ENCODE measurements at regions not wholly inside any gene's neighbourhood (a gene's known extent, or its start where the extent isn't known, plus 50 kb on each side); places are given as distances from the start of the nearest gene placed in this dataset.

DNA sequence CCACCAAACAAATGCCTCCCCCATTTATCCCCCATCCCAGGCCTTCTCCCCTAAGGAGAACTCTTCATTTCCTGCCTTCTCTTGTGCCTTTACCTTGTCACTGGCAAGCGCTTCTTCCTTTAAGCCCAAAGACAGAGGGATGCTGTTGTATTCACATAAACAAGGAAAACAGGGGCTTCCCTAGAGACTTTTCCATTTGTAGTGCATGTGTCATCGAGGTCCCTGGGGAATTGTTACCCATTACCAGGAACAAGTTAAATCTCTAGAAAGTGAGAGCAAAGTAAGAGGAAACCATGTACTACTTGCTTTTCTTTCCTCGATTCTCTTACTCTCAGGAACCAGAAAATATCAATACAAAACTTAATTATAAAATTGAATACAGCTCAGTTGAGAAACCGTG, 114.4 kb upstream of the DPT start:
- no peaks in the 10 kb centered on the region for H3K9me1 ChIP-seq (ENCODE audit: control insufficient read depth, extremely low read depth, insufficient read depth, low read length)
- no peaks in the 10 kb centered on the region for H3K36me3 ChIP-seq (ENCODE audit: control insufficient read depth in 2 of 2, extremely low read depth in 1 of 2, insufficient read depth in 2 of 2, low read length in 2 of 2)
- DNase-seq (ENCODE audit: low read depth, low spot score), result no peak
- TF ChIP-seq, protein P1, sequence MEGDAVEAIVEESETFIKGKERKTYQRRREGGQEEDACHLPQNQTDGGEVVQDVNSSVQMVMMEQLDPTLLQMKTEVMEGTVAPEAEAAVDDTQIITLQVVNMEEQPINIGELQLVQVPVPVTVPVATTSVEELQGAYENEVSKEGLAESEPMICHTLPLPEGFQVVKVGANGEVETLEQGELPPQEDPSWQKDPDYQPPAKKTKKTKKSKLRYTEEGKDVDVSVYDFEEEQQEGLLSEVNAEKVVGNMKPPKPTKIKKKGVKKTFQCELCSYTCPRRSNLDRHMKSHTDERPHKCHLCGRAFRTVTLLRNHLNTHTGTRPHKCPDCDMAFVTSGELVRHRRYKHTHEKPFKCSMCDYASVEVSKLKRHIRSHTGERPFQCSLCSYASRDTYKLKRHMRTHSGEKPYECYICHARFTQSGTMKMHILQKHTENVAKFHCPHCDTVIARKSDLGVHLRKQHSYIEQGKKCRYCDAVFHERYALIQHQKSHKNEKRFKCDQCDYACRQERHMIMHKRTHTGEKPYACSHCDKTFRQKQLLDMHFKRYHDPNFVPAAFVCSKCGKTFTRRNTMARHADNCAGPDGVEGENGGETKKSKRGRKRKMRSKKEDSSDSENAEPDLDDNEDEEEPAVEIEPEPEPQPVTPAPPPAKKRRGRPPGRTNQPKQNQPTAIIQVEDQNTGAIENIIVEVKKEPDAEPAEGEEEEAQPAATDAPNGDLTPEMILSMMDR (optimal IDR thresholded peaks at IDR 0.05 in 1 of 3, IDR thresholded peaks at IDR 0.05 in 1 of 3, conservative IDR thresholded peaks at IDR 0.05 in 1 of 3; ENCODE audit: extremely low read depth in 1 of 3, insufficient read depth in 2 of 3, low read length in 3 of 3), result no peak
- TF ChIP-seq EZH2 (IDR thresholded peaks at IDR 0.05; ENCODE audit: low read length), result no peak
- no peak overlapping the region for H2AFZ ChIP-seq (ENCODE audit: control insufficient read depth, low read length)
- H3K79me2 ChIP-seq (ENCODE audit: control insufficient read depth, insufficient read depth, low read length), result no peaks in the 10 kb centered on the region
- no peak overlapping the region for H3K27ac ChIP-seq (ENCODE audit: control insufficient read depth, insufficient read depth, low read length)
- no peaks in the 10 kb centered on the region for H3K4me1 ChIP-seq (ENCODE audit: control insufficient read depth, extremely low read depth, insufficient read depth, low read length)
- no peak overlapping the region for H3K9ac ChIP-seq (ENCODE audit: control insufficient read depth, extremely low read depth, insufficient read depth, low read length)
- no peaks in the 10 kb centered on the region for H4K20me1 ChIP-seq (ENCODE audit: control insufficient read depth, extremely low read depth, insufficient read depth, low read length)
- H3K27me3 ChIP-seq (ENCODE audit: control insufficient read depth, extremely low read depth, insufficient read depth, low read length), result no peaks in the 10 kb centered on the region
- no peaks in the 10 kb centered on the region for H3K9me3 ChIP-seq (ENCODE audit: control insufficient read depth, low read depth, low read length)
- no peak overlapping the region for H3K4me2 ChIP-seq (ENCODE audit: control insufficient read depth, extremely low read depth, insufficient read depth, low read depth, low read length)
- FAIRE-seq, result no peak
- no peak overlapping the region for H3K4me3 ChIP-seq (ENCODE audit: control insufficient read depth in 2 of 3, extremely low read depth in 1 of 3, insufficient read depth in 2 of 3, low read depth in 1 of 3, low read length in 3 of 3)
- dilution Hi-C loops (cut with MboI; ENCODE audit: extremely low pct_ligation_motif_present, low sequenced_read_pairs), result no loop called here

DNA sequence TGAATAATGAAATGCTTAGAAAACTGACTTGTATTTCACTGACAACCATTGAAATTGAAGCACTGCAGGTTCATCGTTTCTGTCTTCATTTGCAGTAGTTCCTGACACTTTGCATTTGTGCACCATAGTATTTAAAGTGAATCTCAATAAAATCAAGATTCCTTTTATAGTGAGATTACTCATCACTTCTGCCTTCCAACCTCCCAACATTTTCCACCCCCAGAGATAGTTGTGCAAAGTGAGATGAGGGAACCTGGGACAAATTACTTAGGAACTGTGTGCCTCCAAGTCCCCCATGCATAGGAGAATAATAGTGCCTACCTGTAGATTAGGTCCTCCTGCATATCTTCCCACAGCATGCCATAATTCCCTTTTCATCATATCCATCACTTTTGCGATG, 114.9 kb upstream of the DPT start:
- Histone ChIP-seq H3K4me2 (ENCODE audit: control insufficient read depth, extremely low read depth, insufficient read depth, low read depth, low read length) (no peak overlapping the region), H3K9ac (ENCODE audit: control insufficient read depth, extremely low read depth, insufficient read depth, low read length) (no peak overlapping the region), H3K9me1 (ENCODE audit: control insufficient read depth, extremely low read depth, insufficient read depth, low read length) (no peaks in the 10 kb centered on the region), H3K79me2 (ENCODE audit: control insufficient read depth, insufficient read depth, low read length) (no peaks in the 10 kb centered on the region), H3K27ac (ENCODE audit: control insufficient read depth, insufficient read depth, low read length) (no peak overlapping the region), H3K27me3 (ENCODE audit: control insufficient read depth, extremely low read depth, insufficient read depth, low read length) (no peaks in the 10 kb centered on the region), H3K4me1 (ENCODE audit: control insufficient read depth, extremely low read depth, insufficient read depth, low read length) (no peaks in the 10 kb centered on the region), H2AFZ (ENCODE audit: control insufficient read depth, low read length) (no peak overlapping the region), H3K9me3 (ENCODE audit: control insufficient read depth, low read depth, low read length) (no peaks in the 10 kb centered on the region), H3K4me3 (ENCODE audit: control insufficient read depth in 2 of 3, extremely low read depth in 1 of 3, insufficient read depth in 2 of 3, low read depth in 1 of 3, low read length in 3 of 3) (no peak overlapping the region), H4K20me1 (ENCODE audit: control insufficient read depth, extremely low read depth, insufficient read depth, low read length) (no peaks in the 10 kb centered on the region), H3K36me3 (ENCODE audit: control insufficient read depth in 2 of 2, extremely low read depth in 1 of 2, insufficient read depth in 2 of 2, low read length in 2 of 2) (no peaks in the 10 kb centered on the region)
- FAIRE-seq, result no peak
- TF ChIP-seq, protein P1 (optimal IDR thresholded peaks at IDR 0.05 in 1 of 3, IDR thresholded peaks at IDR 0.05 in 1 of 3, conservative IDR thresholded peaks at IDR 0.05 in 1 of 3; ENCODE audit: extremely low read depth in 1 of 3, insufficient read depth in 2 of 3, low read length in 3 of 3), result no peak
- no peak for TF ChIP-seq EZH2 (IDR thresholded peaks at IDR 0.05; ENCODE audit: low read length)
- no peak for DNase-seq (ENCODE audit: low read depth, low spot score)
- dilution Hi-C loops (cut with MboI; ENCODE audit: extremely low pct_ligation_motif_present, low sequenced_read_pairs), result no loop called here

All from keratinocyte (primary cell).